IMR-90 (cell line): ENCODE measurements at regions not wholly inside any gene's neighbourhood (a gene's known extent, or its start where the extent isn't known, plus 50 kb on each side); places are given as distances from the start of the nearest gene placed in this dataset.

Experiments used
- ATAC-seq: fragments of 200-7000 bp; cut with Tn5 transposase; 2 replicates; pipeline ENCODE4 v1.9.1; 2020; ENCODE audit warnings: low read depth, mild to moderate bottlenecking, moderate library complexity
- BruUV-seq: library from RNA; stranded (reverse); fragments of 400-500 nt; replicated peaks from 2 replicates; lab custom pipeline; 2021; lab: Mats Ljungman, UMichigan
- CTCF ChIA-PET: fragments of 300-600 bp; formaldehyde crosslinking; extraction: SDS; loops from one replicate; lab custom pipeline; 2021; ENCODE audit warnings: antibody characterized with exemption; lab: Yijun Ruan, JAX
- POLR2A ChIA-PET: fragments of 300-600 bp; sonication (Branson Sonifier 250); formaldehyde crosslinking; loops from one replicate; lab custom pipeline; 2022; ENCODE audit warnings: antibody characterized with exemption; ENCODE audit not compliant: unreplicated experiment; lab: Charles Lee
- DNase-seq: peaks from one replicate; pipeline ENCODE4 v3.0.0; 2013
- H2AFZ ChIP-seq: replicated peaks from 2 replicates; pipeline ENCODE3; 2013; ENCODE audit warnings: low read length, mild to moderate bottlenecking; ENCODE audit not compliant: poor library complexity
- H2AK5ac ChIP-seq: 2 replicates; pipeline ENCODE4 v1.6.1; 2013; ENCODE audit warnings: low read depth, low read length, inconsistent platforms
- H2AK9ac ChIP-seq: replicated peaks from 2 replicates; pipeline ENCODE3; 2013; ENCODE audit warnings: mild to moderate bottlenecking, low read depth, low read length, moderate library complexity; ENCODE audit not compliant: poor library complexity
- H2BK120ac ChIP-seq: 2 replicates; pipeline ENCODE4 v1.6.1; 2013; ENCODE audit warnings: low read depth, low read length, inconsistent platforms
- H2BK15ac ChIP-seq: 3 replicates; pipeline ENCODE4 v1.6.1; 2013; ENCODE audit warnings: low read depth, low read length, inconsistent platforms
- H2BK20ac ChIP-seq: 2 replicates; pipeline ENCODE4 v1.6.1; 2013; ENCODE audit warnings: low read depth, mild to moderate bottlenecking, inconsistent platforms, low read length, moderate library complexity
- H2BK5ac ChIP-seq: 2 replicates; pipeline ENCODE4 v1.6.1; 2013; ENCODE audit warnings: mild to moderate bottlenecking, low read depth, low read length, inconsistent platforms; ENCODE audit not compliant: poor library complexity, severe bottlenecking
- H3K14ac ChIP-seq: replicated peaks from 2 replicates; pipeline ENCODE4 v1.6.1; 2013; ENCODE audit warnings: low read depth, low read length, inconsistent platforms
- H3K18ac ChIP-seq: 2 replicates; pipeline ENCODE4 v1.6.1; 2013; ENCODE audit warnings: low read depth, low read length, control low read depth
- H3K23ac ChIP-seq: 2 replicates; pipeline ENCODE4 v1.6.1; 2013; ENCODE audit warnings: low read depth, low read length, inconsistent platforms
- H3K27ac ChIP-seq: 2 replicates; pipeline ENCODE4 v1.5.1; 2013; ENCODE audit warnings: mild to moderate bottlenecking, control low read depth, low read length; ENCODE audit not compliant: insufficient read depth
- H3K27me3 ChIP-seq: 2 replicates; pipeline ENCODE4 v1.6.1; 2013; ENCODE audit warnings: low read length; ENCODE audit not compliant: control insufficient read depth, insufficient read depth
- H3K36me3 ChIP-seq: 2 replicates; pipeline ENCODE4 v1.6.1; 2013; ENCODE audit warnings: low read length, mixed read lengths; ENCODE audit not compliant: control insufficient read depth, insufficient read depth
- H3K4ac ChIP-seq: 2 replicates; pipeline ENCODE4 v1.6.1; 2013; ENCODE audit warnings: low read depth, low read length, inconsistent platforms
- H3K4me1 ChIP-seq: 2 replicates; pipeline ENCODE4 v1.6.1; 2013; ENCODE audit warnings: low read length, mixed read lengths; ENCODE audit not compliant: control insufficient read depth, insufficient read depth
- H3K4me2 ChIP-seq: 2 replicates; pipeline ENCODE4 v1.6.1; 2013; ENCODE audit warnings: low read depth, mild to moderate bottlenecking, control low read depth, low read length, moderate library complexity
- H3K4me3 ChIP-seq: 2 replicates; pipeline ENCODE4 v1.5.1; 2013; ENCODE audit warnings: low read depth, mild to moderate bottlenecking, control low read depth, low read length, moderate library complexity; ENCODE audit not compliant: insufficient read depth
- H3K56ac ChIP-seq: 2 replicates; pipeline ENCODE4 v1.6.1; 2013; ENCODE audit warnings: low read length, inconsistent platforms; ENCODE audit not compliant: insufficient read depth; ENCODE audit errors: extremely low read depth
- H3K79me1 ChIP-seq, 2 experiments: 2 replicates each; pipeline ENCODE4 v1.6.1; 2013; ENCODE audit warnings: low read length in 2 of 2, inconsistent platforms in 1 of 2, low read depth in 1 of 2
- H3K9ac ChIP-seq: 2 replicates; pipeline ENCODE4 v1.6.1; 2013; ENCODE audit warnings: low read depth, low read length, control low read depth
- H3K9me1 ChIP-seq: 2 replicates; pipeline ENCODE4 v1.6.1; 2013; ENCODE audit warnings: low read length, inconsistent platforms; ENCODE audit not compliant: insufficient read depth
- H3K9me3 ChIP-seq: 2 replicates; pipeline ENCODE4 v1.6.1; 2013; ENCODE audit warnings: low read length; ENCODE audit not compliant: control insufficient read depth, insufficient read depth
- H4K20me1 ChIP-seq: 2 replicates; pipeline ENCODE4 v1.6.1; 2013; ENCODE audit warnings: low read length, inconsistent platforms; ENCODE audit not compliant: insufficient read depth
- H4K5ac ChIP-seq: 2 replicates; pipeline ENCODE4 v1.6.1; 2013; ENCODE audit warnings: mild to moderate bottlenecking, low read depth, low read length, control low read depth
- H4K8ac ChIP-seq, 2 experiments: 2 replicates each; pipeline ENCODE4 v1.6.1; 2013; ENCODE audit warnings: low read depth in 2 of 2, low read length in 2 of 2, control low read depth in 1 of 2, inconsistent platforms in 1 of 2
- H4K91ac ChIP-seq: 2 replicates; pipeline ENCODE4 v1.6.1; 2013; ENCODE audit warnings: low read depth, low read length, inconsistent platforms; ENCODE audit not compliant: insufficient read depth
- BHLHE40 ChIP-seq: fragments of 150-350 bp; IDR thresholded peaks from 2 replicates; pipeline ENCODE4 v1.6.1; 2016; ENCODE audit warnings: mild to moderate bottlenecking, low read depth, low read length
- CEBPB ChIP-seq: IDR thresholded peaks from 2 replicates; pipeline ENCODE4 v1.6.1; 2012; ENCODE audit warnings: low read depth, low read length, improper control_type of control experiment
- CHD1 ChIP-seq: IDR thresholded peaks from 2 replicates; pipeline ENCODE4 v1.6.1; 2012; ENCODE audit warnings: low read depth, low read length, improper control_type of control experiment
- FOS ChIP-seq: fragments of 150-350 bp; IDR thresholded peaks from 2 replicates; pipeline ENCODE4 v1.6.1; 2016; ENCODE audit warnings: low read depth, low read length
- MAFK ChIP-seq: IDR thresholded peaks from 2 replicates; pipeline ENCODE4 v1.6.1; 2012; ENCODE audit warnings: low read depth, low read length, improper control_type of control experiment
- MAZ ChIP-seq: IDR thresholded peaks from 2 replicates; pipeline ENCODE4 v1.6.1; 2012; ENCODE audit warnings: low read depth, mild to moderate bottlenecking, low read length, improper control_type of control experiment, moderate library complexity, borderline replicate concordance
- MXI1 ChIP-seq: IDR thresholded peaks from 2 replicates; pipeline ENCODE4 v1.6.1; 2012; ENCODE audit warnings: low read depth, mild to moderate bottlenecking, low read length, moderate library complexity, borderline replicate concordance
- NFE2L2 ChIP-seq: fragments of 150-350 bp; IDR thresholded peaks from 2 replicates; pipeline ENCODE4 v1.6.1; 2016; ENCODE audit warnings: low read depth, mild to moderate bottlenecking, low read length
- POLR2A ChIP-seq: IDR thresholded peaks from 2 replicates; pipeline ENCODE4 v1.6.1; 2012; ENCODE audit warnings: mild to moderate bottlenecking, low read depth, low read length
- RAD21 ChIP-seq: IDR thresholded peaks from 2 replicates; pipeline ENCODE4 v1.6.1; 2012; ENCODE audit warnings: low read length, improper control_type of control experiment
- RCOR1 ChIP-seq: IDR thresholded peaks from 2 replicates; pipeline ENCODE4 v1.6.1; 2012; ENCODE audit warnings: mild to moderate bottlenecking, low read length, improper control_type of control experiment; ENCODE audit not compliant: insufficient replicate concordance
- RFX5 ChIP-seq: IDR thresholded peaks from 2 replicates; pipeline ENCODE4 v1.8.0; 2012; ENCODE audit warnings: low read depth, mild to moderate bottlenecking, low read length, moderate library complexity
- SMC3 ChIP-seq: fragments of 150-350 bp; IDR thresholded peaks from 2 replicates; pipeline ENCODE4 v1.6.1; 2016; ENCODE audit warnings: low read depth, mild to moderate bottlenecking, antibody characterized with exemption, low read length, moderate library complexity
- WGBS, 2 experiments: methylation state at CpG; one replicate each; pipeline versions ENCODE4 v1.1.5 to v1.1.7; 2013; ENCODE audit warnings: missing lambda C conversion rate in 2 of 2; ENCODE audit not compliant: insufficient read length in 1 of 2; ENCODE audit errors: extremely low coverage in 2 of 2; 5-methylcytosine and 5-hydroxymethylcytosine counted together
- dilution Hi-C: fragments of 300-500 bp; cut with HindIII; formaldehyde crosslinking; loops from one replicate; pipeline ENCODE4 v1.14.3; 2018; ENCODE audit warnings: low sequenced_read_pairs; ENCODE audit not compliant: unreplicated experiment
- in situ Hi-C: fragments of 300-500 bp; cut with MboI; formaldehyde crosslinking; loops from 3 replicates; pipeline ENCODE4 v1.14.3; 2019; ENCODE audit warnings: low sequenced_read_pairs, inconsistent platforms, mixed read lengths
- intact Hi-C: fragments of 100-400 bp; cut with micrococcal nuclease; formaldehyde crosslinking; loops from 2 replicates; pipeline ENCODE4 v1.10.0; 2022
- TF ChIP-seq, protein P1 (sequence below): fragments of 150-350 bp; IDR thresholded peaks from 2 replicates; pipeline ENCODE4 v1.6.1; 2017; ENCODE audit warnings: mild to moderate bottlenecking, antibody characterized with exemption, low read length, low read depth
- TF ChIP-seq, protein P2 (sequence below): fragments of 150-350 bp; IDR thresholded peaks from 2 replicates; pipeline ENCODE4 v1.6.1; 2016; ENCODE audit warnings: low read depth, mild to moderate bottlenecking, low read length, moderate library complexity, borderline replicate concordance
- TF ChIP-seq, protein P3 (sequence below): conservative IDR thresholded peaks from 2 replicates; pipeline ENCODE4 v1.5.1; 2012; ENCODE audit warnings: mild to moderate bottlenecking, low read depth, low read length, improper control_type of control experiment

DNA sequence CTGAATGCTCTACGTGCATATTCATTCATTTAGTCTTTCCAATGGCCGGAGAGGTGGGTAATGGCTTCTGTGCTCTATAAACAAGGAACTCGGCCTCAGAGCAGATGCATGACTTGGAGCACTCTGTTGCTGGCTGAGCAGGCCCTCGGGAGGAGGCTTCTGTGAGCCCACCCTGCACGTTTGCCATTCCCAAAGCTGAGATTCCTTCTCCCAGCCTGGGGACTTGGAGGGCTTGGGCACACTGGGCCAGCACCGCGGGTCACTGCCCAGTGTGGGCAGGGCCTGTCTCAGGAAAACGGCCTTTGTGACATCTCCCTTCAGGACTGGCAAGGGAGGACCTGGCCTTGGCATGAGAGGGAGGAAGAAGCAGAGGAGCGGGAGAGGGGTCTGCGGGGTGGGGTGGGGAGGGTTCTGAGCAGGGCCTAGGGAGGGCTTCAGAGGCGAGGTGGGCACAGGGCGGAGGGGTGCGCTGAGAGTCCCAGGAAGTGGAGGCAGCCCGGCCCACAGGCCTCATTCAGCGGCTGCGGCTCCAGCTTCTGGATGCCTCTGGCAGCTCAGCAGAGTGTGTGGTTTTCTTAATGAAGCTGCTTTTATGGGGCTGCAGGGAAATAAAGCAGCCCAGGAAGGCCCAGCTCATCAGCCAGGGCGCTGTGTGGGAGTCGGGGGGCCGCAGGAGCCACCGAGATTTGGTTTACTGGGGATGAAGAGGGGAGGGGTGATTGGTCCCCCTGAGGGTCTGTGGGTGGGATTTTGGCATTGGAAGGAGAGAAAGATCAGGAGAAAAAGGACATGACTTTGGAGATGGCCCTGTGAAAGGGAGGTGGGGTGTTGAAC is 51.7 kb upstream of the OTOF start:
- no peak overlapping the region for H2AFZ ChIP-seq
- H2AK9ac ChIP-seq, result no peak overlapping the region
- BruUV-seq, result no TSS peak
- H3K23ac ChIP-seq, result no peak overlapping the region
- ATAC-seq (no peak), DNase-seq (no peak)
- 64% methylated on average over 13 of the region's 20 CpGs; no CpG with 5 or more reads in 1 of the 2 experiments for WGBS, 2 experiments
- H3K14ac ChIP-seq, result no peak overlapping the region
- CTCF ChIA-PET, result no interaction called here
- H3K4me3 ChIP-seq, result no peak overlapping the region
- H3K27me3 ChIP-seq, result peaks cover 53% of the 10 kb centered on the region
- no peak overlapping the region for H4K91ac ChIP-seq
- H2BK20ac ChIP-seq, result no peak overlapping the region
- H2BK5ac ChIP-seq, result no peak overlapping the region
- H4K8ac ChIP-seq, result no peak overlapping the region
- no peaks in the 10 kb centered on the region for H3K9me3 ChIP-seq
- POLR2A ChIA-PET, result no interaction called here
- TF ChIP-seq BHLHE40 (no peak), FOS (no peak), POLR2A (no peak), NFE2L2 (no peak), MAFK (no peak), CHD1 (no peak), RAD21 (no peak), MXI1 (no peak), RFX5 (no peak), MAZ (no peak), RCOR1 (no peak), CEBPB (no peak), SMC3 (no peak)
- TF ChIP-seq, protein P1, sequence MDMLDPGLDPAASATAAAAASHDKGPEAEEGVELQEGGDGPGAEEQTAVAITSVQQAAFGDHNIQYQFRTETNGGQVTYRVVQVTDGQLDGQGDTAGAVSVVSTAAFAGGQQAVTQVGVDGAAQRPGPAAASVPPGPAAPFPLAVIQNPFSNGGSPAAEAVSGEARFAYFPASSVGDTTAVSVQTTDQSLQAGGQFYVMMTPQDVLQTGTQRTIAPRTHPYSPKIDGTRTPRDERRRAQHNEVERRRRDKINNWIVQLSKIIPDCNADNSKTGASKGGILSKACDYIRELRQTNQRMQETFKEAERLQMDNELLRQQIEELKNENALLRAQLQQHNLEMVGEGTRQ, result no peak
- TF ChIP-seq, protein P2, sequence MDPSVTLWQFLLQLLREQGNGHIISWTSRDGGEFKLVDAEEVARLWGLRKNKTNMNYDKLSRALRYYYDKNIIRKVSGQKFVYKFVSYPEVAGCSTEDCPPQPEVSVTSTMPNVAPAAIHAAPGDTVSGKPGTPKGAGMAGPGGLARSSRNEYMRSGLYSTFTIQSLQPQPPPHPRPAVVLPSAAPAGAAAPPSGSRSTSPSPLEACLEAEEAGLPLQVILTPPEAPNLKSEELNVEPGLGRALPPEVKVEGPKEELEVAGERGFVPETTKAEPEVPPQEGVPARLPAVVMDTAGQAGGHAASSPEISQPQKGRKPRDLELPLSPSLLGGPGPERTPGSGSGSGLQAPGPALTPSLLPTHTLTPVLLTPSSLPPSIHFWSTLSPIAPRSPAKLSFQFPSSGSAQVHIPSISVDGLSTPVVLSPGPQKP, result no peak
- TF ChIP-seq, protein P3, sequence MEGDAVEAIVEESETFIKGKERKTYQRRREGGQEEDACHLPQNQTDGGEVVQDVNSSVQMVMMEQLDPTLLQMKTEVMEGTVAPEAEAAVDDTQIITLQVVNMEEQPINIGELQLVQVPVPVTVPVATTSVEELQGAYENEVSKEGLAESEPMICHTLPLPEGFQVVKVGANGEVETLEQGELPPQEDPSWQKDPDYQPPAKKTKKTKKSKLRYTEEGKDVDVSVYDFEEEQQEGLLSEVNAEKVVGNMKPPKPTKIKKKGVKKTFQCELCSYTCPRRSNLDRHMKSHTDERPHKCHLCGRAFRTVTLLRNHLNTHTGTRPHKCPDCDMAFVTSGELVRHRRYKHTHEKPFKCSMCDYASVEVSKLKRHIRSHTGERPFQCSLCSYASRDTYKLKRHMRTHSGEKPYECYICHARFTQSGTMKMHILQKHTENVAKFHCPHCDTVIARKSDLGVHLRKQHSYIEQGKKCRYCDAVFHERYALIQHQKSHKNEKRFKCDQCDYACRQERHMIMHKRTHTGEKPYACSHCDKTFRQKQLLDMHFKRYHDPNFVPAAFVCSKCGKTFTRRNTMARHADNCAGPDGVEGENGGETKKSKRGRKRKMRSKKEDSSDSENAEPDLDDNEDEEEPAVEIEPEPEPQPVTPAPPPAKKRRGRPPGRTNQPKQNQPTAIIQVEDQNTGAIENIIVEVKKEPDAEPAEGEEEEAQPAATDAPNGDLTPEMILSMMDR, result no peak
- in situ Hi-C loops (no loop called here), intact Hi-C loops (no loop called here), dilution Hi-C loops (no loop called here)
- no peak overlapping the region for H3K4me2 ChIP-seq
- H3K79me1 ChIP-seq, result no peaks in the 10 kb centered on the region
- H2BK15ac ChIP-seq, result no peak overlapping the region
- H3K4ac ChIP-seq, result no peak overlapping the region
- no peak overlapping the region for H3K9ac ChIP-seq
- H3K4me1 ChIP-seq, result no peaks in the 10 kb centered on the region
- no peak overlapping the region for H2AK5ac ChIP-seq
- no peak overlapping the region for H2BK120ac ChIP-seq
- no peaks in the 10 kb centered on the region for H4K20me1 ChIP-seq
- no peak overlapping the region for H3K18ac ChIP-seq
- H3K27ac ChIP-seq, result no peak overlapping the region
- H3K9me1 ChIP-seq, result no peaks in the 10 kb centered on the region
- no peak overlapping the region for H3K56ac ChIP-seq
- no peaks in the 10 kb centered on the region for H3K36me3 ChIP-seq
- no peak overlapping the region for H4K5ac ChIP-seq
